Inflammatory macrophage treated with lipopolysaccharide for 1 hour (primary cell): ENCODE measurements at regions not wholly inside any gene's neighbourhood (a gene's known extent, or its start where the extent isn't known, plus 50 kb on each side); places are given as distances from the start of the nearest gene placed in this dataset.
"Not testable (repeated sequence)": the region's sequence is repeated elsewhere in the genome, so short reads cannot be mapped to it uniquely, and the experiment has no call there.

Source experiments
- DNase-seq, 2 donors: peaks; one replicate each; pipeline ENCODE4 v3.0.0-alpha.2; 2020 to 2022

GRCh38 chr7:127530148-127530547 lies 55.2 kb downstream of the GCC1 start:
- DNase-seq: no peak

- DNase-seq: no peak
Observed at GRCh38 chr7:127527561-127527960, 57.8 kb downstream of the GCC1 start.

- no peak for DNase-seq
Observed at GRCh38 chr7:127525866-127526480, 59.4 kb downstream of the GCC1 start.

GRCh38 chr7:127516320-127516719 lies 69.1 kb downstream of the GCC1 start:
- DNase-seq: no peak

- peak in 1 of 2 donors; percentile 17 for DNase-seq
Observed at GRCh38 chr7:127514499-127514898, 70.9 kb downstream of the GCC1 start.

GRCh38 chr7:127513311-127513710 lies 72.1 kb downstream of the GCC1 start:
- DNase-seq: no peak

- DNase-seq: no peak
Observed at GRCh38 chr7:127512663-127513062, 72.7 kb downstream of the GCC1 start.

- DNase-seq: peak; percentile 1 to 4
Observed at GRCh38 chr7:127504715-127505114, 80.7 kb downstream of the GCC1 start.

- no peak for DNase-seq
Observed at GRCh38 chr7:127501817-127502216, 83.6 kb downstream of the GCC1 start.

- DNase-seq: no peak
Observed at GRCh38 chr7:127487381-127487780, 94.9 kb upstream of the ZNF800 start.

- DNase-seq: no peak
Observed at GRCh38 chr7:127486654-127487053, 94.1 kb upstream of the ZNF800 start.

- DNase-seq: no peak
Observed at GRCh38 chr7:127485482-127485881, 93.0 kb upstream of the ZNF800 start.

- no peak for DNase-seq
Observed at GRCh38 chr7:127484954-127485353, 92.4 kb upstream of the ZNF800 start.

GRCh38 chr7:127478461-127478860 lies 86.0 kb upstream of the ZNF800 start:
- DNase-seq: no peak

GRCh38 chr7:127478024-127478355 lies 85.5 kb upstream of the ZNF800 start:
- no peak for DNase-seq

GRCh38 chr7:127477295-127478023 lies 85.0 kb upstream of the ZNF800 start:
- DNase-seq: no peak

- no peak for DNase-seq
Observed at GRCh38 chr7:127476618-127477017, 84.1 kb upstream of the ZNF800 start.

GRCh38 chr7:127474457-127474856 lies 81.9 kb upstream of the ZNF800 start:
- DNase-seq: no peak

GRCh38 chr7:127473409-127473808 lies 80.9 kb upstream of the ZNF800 start:
- no peak for DNase-seq

- DNase-seq: no peak
Observed at GRCh38 chr7:127460077-127460476, 67.6 kb upstream of the ZNF800 start.

GRCh38 chr7:127451258-127451657 lies 58.8 kb upstream of the ZNF800 start:
- DNase-seq: not testable (repeated sequence)

GRCh38 chr7:127448566-127448965 lies 56.1 kb upstream of the ZNF800 start:
- no peak for DNase-seq

GRCh38 chr7:127447326-127447945 lies 54.9 kb upstream of the ZNF800 start:
- peak; percentile 66 to 67 for DNase-seq

GRCh38 chr7:127446842-127447241 lies 54.3 kb upstream of the ZNF800 start:
- DNase-seq: no peak
